ENCODE measurements at regions not wholly inside any gene's neighbourhood (a gene's known extent, or its start where the extent isn't known, plus 50 kb on each side); places are given as distances from the start of the nearest gene placed in this dataset.
"Not testable (repeated sequence)": the region's sequence is repeated elsewhere in the genome, so short reads cannot be mapped to it uniquely, and the experiment has no call there.

DNA sequence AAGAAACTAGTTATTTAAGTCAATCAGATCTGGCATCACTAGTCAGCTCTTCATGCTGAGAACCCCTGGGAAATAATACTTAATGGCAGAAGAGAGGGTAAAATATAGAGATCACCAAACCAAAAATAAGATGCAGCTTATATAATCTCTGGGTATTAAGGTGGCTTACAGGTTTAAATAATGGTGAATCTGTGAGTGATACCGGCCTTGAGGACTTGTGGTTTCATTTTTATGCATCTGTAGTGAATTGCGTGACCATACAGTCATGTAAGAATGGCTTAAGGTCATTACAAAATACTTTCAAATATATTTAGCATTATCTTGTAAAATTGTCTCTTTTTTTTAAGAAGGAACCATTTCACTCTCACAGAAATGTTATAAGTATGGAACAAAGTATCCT is 1192.2 kb downstream of the RPIA start:
- H4K20me1 ChIP-seq (ENCODE audit: insufficient read depth, low read length); H3K27me3 ChIP-seq (ENCODE audit: control insufficient read depth, insufficient read depth, low read length); DNase-seq; H3K18ac ChIP-seq (ENCODE audit: low read depth, low read length); H3K27ac ChIP-seq (ENCODE audit: insufficient read depth, low read length); ATAC-seq (ENCODE audit: low read depth); H3K79me1 ChIP-seq (ENCODE audit: low read depth in 1 of 2, low read length in 2 of 2); BruUV-seq (replicated peaks); H4K91ac ChIP-seq (ENCODE audit: insufficient read depth, low read depth, low read length); H3K9me3 ChIP-seq (ENCODE audit: control insufficient read depth, insufficient read depth, low read length); H3K56ac ChIP-seq (ENCODE audit: extremely low read depth, insufficient read depth, low read length); H3K14ac ChIP-seq (replicated peaks; ENCODE audit: low read depth, low read length); H2AK9ac ChIP-seq (replicated peaks; ENCODE audit: low read depth, low read length, poor library complexity); H3K4ac ChIP-seq (ENCODE audit: low read depth, low read length); H2BK120ac ChIP-seq (ENCODE audit: low read depth, low read length); H3K9ac ChIP-seq (ENCODE audit: low read depth, low read length); H2BK15ac ChIP-seq (ENCODE audit: low read depth, low read length); H3K9me1 ChIP-seq (ENCODE audit: insufficient read depth, low read length); POLR2A ChIA-PET (ENCODE audit: unreplicated experiment); H2BK20ac ChIP-seq (ENCODE audit: low read depth, low read length); H2AFZ ChIP-seq (replicated peaks; ENCODE audit: low read length, poor library complexity); H2AK5ac ChIP-seq (ENCODE audit: low read depth, low read length); H2BK5ac ChIP-seq (ENCODE audit: low read depth, low read length, poor library complexity, severe bottlenecking); H4K5ac ChIP-seq (ENCODE audit: low read depth, low read length); H3K4me1 ChIP-seq (ENCODE audit: control insufficient read depth, insufficient read depth, low read length); H3K4me3 ChIP-seq (ENCODE audit: insufficient read depth, low read depth, low read length); H3K36me3 ChIP-seq (ENCODE audit: control insufficient read depth, insufficient read depth, low read length); H3K4me2 ChIP-seq (ENCODE audit: low read depth, low read length); in situ Hi-C loops (cut with MboI; ENCODE audit: low sequenced_read_pairs); intact Hi-C loops (cut with micrococcal nuclease); CTCF ChIA-PET; H3K23ac ChIP-seq (ENCODE audit: low read depth, low read length); H4K8ac ChIP-seq (ENCODE audit: low read depth in 2 of 2, low read length in 2 of 2); dilution Hi-C loops (cut with HindIII; ENCODE audit: low sequenced_read_pairs, unreplicated experiment): not testable (repeated sequence)
- WGBS, 2 experiments (ENCODE audit: extremely low coverage in 2 of 2, insufficient read length in 1 of 2), result no CpG with 5 or more reads among the region's 2 CpGs

DNA sequence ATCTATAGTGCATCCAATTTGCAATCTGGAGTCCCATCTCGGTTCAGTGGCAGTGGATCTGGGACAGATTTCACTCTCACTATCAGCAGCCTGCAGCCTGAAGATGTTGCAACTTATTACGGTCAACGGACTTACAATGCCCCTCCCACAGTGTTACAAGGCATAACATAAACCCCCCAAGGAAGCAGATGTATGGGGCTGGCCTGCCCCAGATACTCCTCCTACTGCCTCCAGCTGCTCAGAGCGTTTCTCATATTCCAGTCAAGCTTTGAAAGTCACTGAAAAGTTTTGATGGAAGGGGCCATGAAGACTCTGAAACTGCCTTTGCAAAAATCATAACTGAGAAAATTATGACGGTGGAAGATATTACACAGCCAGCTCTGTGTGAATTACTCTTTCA is 1193.6 kb downstream of the RPIA start:
- BruUV-seq (replicated peaks); H3K23ac ChIP-seq (ENCODE audit: low read depth, low read length); H3K4me1 ChIP-seq (ENCODE audit: control insufficient read depth, insufficient read depth, low read length); H3K4me2 ChIP-seq (ENCODE audit: low read depth, low read length); H3K27me3 ChIP-seq (ENCODE audit: control insufficient read depth, insufficient read depth, low read length); CTCF ChIA-PET; H3K9me3 ChIP-seq (ENCODE audit: control insufficient read depth, insufficient read depth, low read length); H4K8ac ChIP-seq (ENCODE audit: low read depth in 2 of 2, low read length in 2 of 2); H3K27ac ChIP-seq (ENCODE audit: insufficient read depth, low read length); ATAC-seq (ENCODE audit: low read depth); H2BK5ac ChIP-seq (ENCODE audit: low read depth, low read length, poor library complexity, severe bottlenecking); H3K18ac ChIP-seq (ENCODE audit: low read depth, low read length); in situ Hi-C loops (cut with MboI; ENCODE audit: low sequenced_read_pairs); H2BK20ac ChIP-seq (ENCODE audit: low read depth, low read length); H3K14ac ChIP-seq (replicated peaks; ENCODE audit: low read depth, low read length); H4K20me1 ChIP-seq (ENCODE audit: insufficient read depth, low read length); H2AK5ac ChIP-seq (ENCODE audit: low read depth, low read length); H4K5ac ChIP-seq (ENCODE audit: low read depth, low read length); H2BK15ac ChIP-seq (ENCODE audit: low read depth, low read length); H2AFZ ChIP-seq (replicated peaks; ENCODE audit: low read length, poor library complexity); dilution Hi-C loops (cut with HindIII; ENCODE audit: low sequenced_read_pairs, unreplicated experiment); H4K91ac ChIP-seq (ENCODE audit: insufficient read depth, low read depth, low read length); H3K9me1 ChIP-seq (ENCODE audit: insufficient read depth, low read length); H3K9ac ChIP-seq (ENCODE audit: low read depth, low read length); H2AK9ac ChIP-seq (replicated peaks; ENCODE audit: low read depth, low read length, poor library complexity); H3K36me3 ChIP-seq (ENCODE audit: control insufficient read depth, insufficient read depth, low read length); H3K4me3 ChIP-seq (ENCODE audit: insufficient read depth, low read depth, low read length); H3K4ac ChIP-seq (ENCODE audit: low read depth, low read length); POLR2A ChIA-PET (ENCODE audit: unreplicated experiment); H3K56ac ChIP-seq (ENCODE audit: extremely low read depth, insufficient read depth, low read length); intact Hi-C loops (cut with micrococcal nuclease); H3K79me1 ChIP-seq (ENCODE audit: low read depth in 1 of 2, low read length in 2 of 2); DNase-seq; H2BK120ac ChIP-seq (ENCODE audit: low read depth, low read length): not testable (repeated sequence)
- no CpG with 5 or more reads among the region's 5 CpGs for WGBS, 2 experiments (ENCODE audit: extremely low coverage in 2 of 2, insufficient read length in 1 of 2)
